Breast epithelium (tissue), 4 donors: ENCODE measurements at regions not wholly inside any gene's neighbourhood (a gene's known extent, or its start where the extent isn't known, plus 50 kb on each side); places are given as distances from the start of the nearest gene placed in this dataset.

Experiments used
- DNase-seq, 2 donors: peaks; one replicate each; pipeline ENCODE4 v3.0.0-alpha.2; 2019; ENCODE audit warnings: low spot score in 2 of 2
- H3K27ac ChIP-seq, 2 donors: fragments of 200-600 bp; sonication (generic) in 1 of 2; one replicate each; pipeline ENCODE4 v1.5.1; 2016 to 2019; ENCODE audit warnings: mild to moderate bottlenecking in 1 of 2
- H3K27me3 ChIP-seq, 2 donors: fragments of 200-600 bp; sonication (generic) in 1 of 2; one replicate each; pipeline versions ENCODE4 v1.5.1 to v1.6.0; 2017 to 2019; ENCODE audit warnings: control low read depth in 1 of 2, mild to moderate bottlenecking in 1 of 2
- H3K36me3 ChIP-seq: fragments of 200-600 bp; one replicate; pipeline ENCODE4 v1.5.1; 2019
- H3K4me1 ChIP-seq, 2 donors: fragments of 200-600 bp; sonication (generic); one replicate each; pipeline ENCODE4 v1.5.1; 2016 to 2019; ENCODE audit warnings: control low read depth in 1 of 2
- H3K4me3 ChIP-seq, 3 donors: fragments of 200-600 bp; sonication (generic); 1 replicate in 2 of 3; 2 replicates in 1 of 3; pipeline ENCODE4 v1.5.1; 2016 to 2019; ENCODE audit warnings: mild to moderate bottlenecking in 3 of 3, moderate library complexity in 2 of 3
- H3K9me3 ChIP-seq, 2 donors: fragments of 200-600 bp; sonication (generic) in 1 of 2; one replicate each; pipeline ENCODE4 v1.5.1; 2016 to 2019; ENCODE audit warnings: control low read depth in 1 of 2
- POLR2A ChIP-seq: fragments of 450-650 bp; IDR thresholded peaks from one replicate; pipeline ENCODE4 v1.6.1; 2016; ENCODE audit warnings: antibody characterized with exemption, mild to moderate bottlenecking, moderate library complexity
- POLR2AphosphoS5 ChIP-seq, 3 donors: sonication (generic); formaldehyde crosslinking; IDR thresholded peaks; one replicate each; pipeline ENCODE4 v1.6.1; 2017; ENCODE audit warnings: antibody characterized with exemption in 3 of 3
- intact Hi-C: fragments of 100-400 bp; cut with DNase I; formaldehyde crosslinking; loops from one replicate; pipeline ENCODE4 v1.15.1; 2023; ENCODE audit warnings: low total_unique reads
- TF ChIP-seq, protein P1 (sequence below), 3 donors: fragments of 450-650 bp; IDR thresholded peaks; one replicate each; pipeline ENCODE4 v1.5.1; 2016 to 2017; ENCODE audit warnings: antibody characterized with exemption in 3 of 3, mild to moderate bottlenecking in 3 of 3, moderate library complexity in 3 of 3

DNA sequence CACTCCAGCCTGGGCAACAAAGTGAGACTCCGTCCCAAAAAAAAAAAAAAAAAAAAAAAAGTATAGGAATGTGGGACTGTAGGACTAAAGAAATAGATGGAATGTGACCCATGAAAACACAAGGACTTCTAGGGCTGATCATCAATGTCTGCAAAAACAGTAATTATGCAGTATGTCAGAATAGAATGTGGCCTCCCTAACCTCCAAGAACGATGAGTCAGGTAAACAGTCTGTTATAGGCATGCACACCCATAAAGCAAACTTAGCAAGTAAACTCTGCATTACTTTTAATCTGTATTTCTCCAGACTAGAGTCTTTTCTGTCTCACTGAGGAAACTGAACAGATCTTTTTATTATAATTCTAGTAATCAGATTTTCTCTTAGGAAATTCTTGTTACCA, 233.4 kb downstream of the HNRNPD start:
- DNase-seq: no peak
- intact Hi-C loops: no loop called here

DNA sequence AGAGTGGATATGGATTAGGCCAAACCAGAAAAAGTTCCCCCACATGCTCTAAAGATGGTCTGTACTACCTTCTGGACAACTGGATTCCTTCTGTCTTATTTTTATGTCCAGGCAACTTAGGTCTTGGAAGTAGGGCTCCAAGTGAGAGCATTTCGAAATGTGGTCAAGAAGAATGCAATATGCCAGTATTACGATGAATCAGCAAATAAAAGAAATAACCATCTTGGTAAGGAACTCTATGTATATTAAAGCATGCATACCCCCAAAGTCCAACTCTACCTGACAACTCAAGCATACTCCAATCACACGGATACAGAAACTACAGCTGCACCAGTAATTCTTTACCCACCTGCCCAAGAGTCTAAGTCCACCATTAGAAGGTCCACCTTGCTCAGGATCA, 234.5 kb downstream of the HNRNPD start:
- H3K9me3 ChIP-seq: no peaks in the 10 kb centered on the region
- H3K4me1 ChIP-seq: no peaks in the 10 kb centered on the region
- no peaks in the 10 kb centered on the region for H3K27me3 ChIP-seq
- DNase-seq: no peak
- TF ChIP-seq, protein P1, sequence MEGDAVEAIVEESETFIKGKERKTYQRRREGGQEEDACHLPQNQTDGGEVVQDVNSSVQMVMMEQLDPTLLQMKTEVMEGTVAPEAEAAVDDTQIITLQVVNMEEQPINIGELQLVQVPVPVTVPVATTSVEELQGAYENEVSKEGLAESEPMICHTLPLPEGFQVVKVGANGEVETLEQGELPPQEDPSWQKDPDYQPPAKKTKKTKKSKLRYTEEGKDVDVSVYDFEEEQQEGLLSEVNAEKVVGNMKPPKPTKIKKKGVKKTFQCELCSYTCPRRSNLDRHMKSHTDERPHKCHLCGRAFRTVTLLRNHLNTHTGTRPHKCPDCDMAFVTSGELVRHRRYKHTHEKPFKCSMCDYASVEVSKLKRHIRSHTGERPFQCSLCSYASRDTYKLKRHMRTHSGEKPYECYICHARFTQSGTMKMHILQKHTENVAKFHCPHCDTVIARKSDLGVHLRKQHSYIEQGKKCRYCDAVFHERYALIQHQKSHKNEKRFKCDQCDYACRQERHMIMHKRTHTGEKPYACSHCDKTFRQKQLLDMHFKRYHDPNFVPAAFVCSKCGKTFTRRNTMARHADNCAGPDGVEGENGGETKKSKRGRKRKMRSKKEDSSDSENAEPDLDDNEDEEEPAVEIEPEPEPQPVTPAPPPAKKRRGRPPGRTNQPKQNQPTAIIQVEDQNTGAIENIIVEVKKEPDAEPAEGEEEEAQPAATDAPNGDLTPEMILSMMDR (IDR thresholded peaks at IDR 0.05): no peak
- TF ChIP-seq POLR2A (no peak), POLR2AphosphoS5 (IDR thresholded peaks at IDR 0.05) (no peak)
- no peak overlapping the region for H3K27ac ChIP-seq
- no peaks in the 10 kb centered on the region for H3K36me3 ChIP-seq
- intact Hi-C loops: no loop called here
- no peak overlapping the region for H3K4me3 ChIP-seq

More for the DNA sequence above, 233.4 kb downstream of the HNRNPD start:
- H3K27ac ChIP-seq: no peak overlapping the region
- no peaks in the 10 kb centered on the region for H3K9me3 ChIP-seq
- TF ChIP-seq POLR2AphosphoS5 (IDR thresholded peaks at IDR 0.05) (no peak), POLR2A (no peak)
- TF ChIP-seq, protein P1 (IDR thresholded peaks at IDR 0.05): no peak
- no peaks in the 10 kb centered on the region for H3K27me3 ChIP-seq
- H3K36me3 ChIP-seq: no peaks in the 10 kb centered on the region
- H3K4me1 ChIP-seq: no peaks in the 10 kb centered on the region
- H3K4me3 ChIP-seq: no peak overlapping the region

DNA sequence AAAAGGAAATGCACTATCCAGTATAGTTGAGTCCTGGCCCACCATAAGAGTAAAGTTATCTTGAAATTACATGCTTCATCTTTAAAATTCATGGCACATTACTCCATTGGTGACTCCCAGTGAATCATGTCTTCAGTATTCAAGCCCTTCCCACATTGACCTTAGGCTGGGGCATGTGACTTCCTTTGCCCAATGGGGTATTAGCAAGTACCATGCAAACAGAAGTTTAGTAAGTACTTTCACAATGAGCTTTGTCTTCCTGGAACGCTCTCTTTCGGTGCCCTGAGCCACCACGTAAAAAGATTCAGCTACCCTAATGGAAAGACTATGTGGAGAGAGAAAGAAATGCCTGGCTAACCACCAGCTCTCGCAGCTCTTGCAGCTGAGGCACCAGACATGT, 235.4 kb downstream of the HNRNPD start:
- Histone ChIP-seq H3K4me1 (no peaks in the 10 kb centered on the region), H3K4me3 (no peak overlapping the region), H3K27me3 (no peaks in the 10 kb centered on the region), H3K9me3 (no peaks in the 10 kb centered on the region), H3K36me3 (no peaks in the 10 kb centered on the region), H3K27ac (no peak overlapping the region)
- intact Hi-C loops: no loop called here
- TF ChIP-seq POLR2A (no peak), POLR2AphosphoS5 (IDR thresholded peaks at IDR 0.05) (no peak)
- TF ChIP-seq, protein P1 (IDR thresholded peaks at IDR 0.05): no peak
- no peak for DNase-seq

DNA sequence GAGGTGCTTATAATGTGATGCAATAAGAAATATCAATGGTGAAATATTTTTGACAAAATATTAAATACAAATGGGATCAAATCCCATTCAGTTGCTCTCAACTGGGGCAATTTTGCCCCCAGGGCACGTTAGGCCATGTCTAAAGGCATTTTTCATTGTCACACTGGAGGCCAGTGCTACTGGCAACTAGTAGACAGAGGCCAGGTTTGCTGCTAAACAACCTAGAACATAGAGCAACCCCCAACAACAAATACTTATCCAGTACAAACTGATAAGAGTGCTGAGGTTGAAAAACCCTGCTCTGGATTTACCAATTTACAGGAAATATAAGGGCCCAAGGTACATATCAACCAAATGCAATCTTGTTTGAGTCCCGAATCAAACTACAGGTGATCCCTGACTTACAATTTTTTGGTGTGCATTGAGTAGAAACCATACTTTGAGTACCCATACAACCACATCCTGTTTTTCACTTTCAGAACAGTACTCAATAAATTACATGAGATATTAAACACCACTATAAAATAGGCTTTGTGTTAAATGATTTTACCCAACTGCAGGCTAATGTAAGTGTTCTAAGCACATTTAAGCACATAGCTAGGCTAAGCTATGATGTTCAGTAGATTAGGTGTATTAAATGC, 237.5 kb downstream of the HNRNPD start:
- Histone ChIP-seq H3K27ac (no peak overlapping the region), H3K9me3 (no peaks in the 10 kb centered on the region), H3K27me3 (no peaks in the 10 kb centered on the region), H3K4me1 (no peaks in the 10 kb centered on the region), H3K4me3 (no peak overlapping the region), H3K36me3 (no peaks in the 10 kb centered on the region)
- DNase-seq: no peak
- intact Hi-C loops: no loop called here
- TF ChIP-seq, protein P1 (IDR thresholded peaks at IDR 0.05): no peak
- no peak for TF ChIP-seq POLR2A
- no peak for TF ChIP-seq POLR2AphosphoS5 (IDR thresholded peaks at IDR 0.05)

DNA sequence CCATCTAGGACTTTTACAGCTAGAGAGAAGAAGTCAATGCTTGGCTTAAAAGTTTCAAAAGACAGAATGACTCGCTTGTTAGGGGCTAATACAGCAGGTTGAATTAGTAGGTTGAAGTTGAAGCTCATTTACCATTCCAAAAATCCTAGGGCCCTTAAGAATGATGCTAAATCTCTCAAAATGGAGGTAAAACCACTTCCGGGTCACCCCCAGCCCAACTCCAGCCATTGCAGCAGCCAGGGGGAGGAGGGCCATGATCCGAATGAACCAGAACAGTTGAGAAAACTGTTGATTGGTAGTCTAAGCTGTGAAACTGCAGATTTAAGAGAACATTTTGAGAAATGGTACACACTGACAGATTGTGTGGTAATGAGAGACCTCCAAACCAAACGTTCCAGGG, 245.4 kb downstream of the HNRNPD start:
- Histone ChIP-seq H3K27ac (no peak overlapping the region), H3K27me3 (no peaks in the 10 kb centered on the region), H3K4me3 (no peak overlapping the region), H3K9me3 (no peaks in the 10 kb centered on the region), H3K36me3 (no peaks in the 10 kb centered on the region), H3K4me1 (no peaks in the 10 kb centered on the region)
- TF ChIP-seq, protein P1 (IDR thresholded peaks at IDR 0.05): no peak
- no peak for TF ChIP-seq POLR2A
- no peak for TF ChIP-seq POLR2AphosphoS5 (IDR thresholded peaks at IDR 0.05)
- intact Hi-C loops: no loop called here
- no peak for DNase-seq
